ENCODE measurements at regions not wholly inside any gene's neighbourhood (a gene's known extent, or its start where the extent isn't known, plus 50 kb on each side); places are given as distances from the start of the nearest gene placed in this dataset.

DNA sequence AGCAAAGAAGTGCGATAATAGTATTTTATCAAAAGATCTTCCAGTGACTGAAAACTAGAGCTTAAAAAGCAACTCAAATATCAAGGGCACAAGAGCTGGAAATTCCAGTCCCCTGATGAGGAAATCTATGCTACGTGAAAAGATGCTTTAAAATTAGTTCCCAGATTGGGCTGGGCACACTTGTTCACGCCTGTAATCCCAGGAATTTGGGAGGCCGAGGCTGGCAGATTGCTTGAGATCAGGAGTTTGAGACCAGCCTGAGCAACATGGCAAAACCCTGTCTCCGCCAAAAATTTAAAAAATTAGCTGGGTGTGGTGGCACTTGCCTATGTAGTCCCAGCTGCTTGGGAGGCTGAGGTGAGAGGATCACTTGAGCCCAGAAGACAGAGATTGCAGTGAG lies 138.8 kb downstream of the SEMA6D start:
- H3K9ac ChIP-seq (ENCODE audit: insufficient read depth, low read length, poor library complexity, severe bottlenecking): no peak overlapping the region
- H3K27me3 ChIP-seq (ENCODE audit: control insufficient read depth in 2 of 2, insufficient read depth in 2 of 2, low read length in 2 of 2): no peaks in the 10 kb centered on the region
- no peak overlapping the region for H2AFZ ChIP-seq (ENCODE audit: insufficient read depth, low read depth, low read length, poor library complexity, severe bottlenecking)
- WGBS (ENCODE audit: insufficient coverage): 96% methylated on average over 4 of the region's 5 CpGs
- H3K9me3 ChIP-seq (replicated peaks in 1 of 2; ENCODE audit: control insufficient read depth in 1 of 2, insufficient read depth in 1 of 2, low read length in 2 of 2): no peaks in the 10 kb centered on the region
- H3K27me3 Mint-ChIP-seq (ENCODE audit: low read depth in 3 of 3): peaks cover 3 to 4% (median 4%) of the 10 kb centered on the region in 3 donors
- H4K20me1 ChIP-seq (ENCODE audit: insufficient read depth, low read length): no peaks in the 10 kb centered on the region
- intact Hi-C loops (cut with micrococcal nuclease): no loop called here
- no peaks in the 10 kb centered on the region for H3K79me2 ChIP-seq (ENCODE audit: insufficient read depth, low read length)
- H3K27ac ChIP-seq (ENCODE audit: low read depth in 1 of 2, low read length in 2 of 2): no peak overlapping the region
- H3K9me3 Mint-ChIP-seq: peaks cover 0 to 8% (median 2%) of the 10 kb centered on the region in 7 donors
- H3K4me3 Mint-ChIP-seq: no peak overlapping the region
- no peak overlapping the region for H3K4me3 ChIP-seq (replicated peaks in 1 of 3; ENCODE audit: low read depth in 2 of 3, low read length in 3 of 3)
- H3K4me1 ChIP-seq (ENCODE audit: control insufficient read depth in 1 of 2, insufficient read depth in 2 of 2, low read length in 2 of 2): no peaks in the 10 kb centered on the region
- no peak overlapping the region for H3K27ac Mint-ChIP-seq
- H3K36me3 Mint-ChIP-seq: no peaks in the 10 kb centered on the region
- no peaks in the 10 kb centered on the region for H3K4me1 Mint-ChIP-seq
- no peak for TF ChIP-seq CTCF (IDR thresholded peaks at IDR 0.05)
- no peaks in the 10 kb centered on the region for H3K36me3 ChIP-seq (replicated peaks in 1 of 2; ENCODE audit: control insufficient read depth in 1 of 2, insufficient read depth in 2 of 2, low read length in 2 of 2)
- H3K4me2 ChIP-seq (replicated peaks; ENCODE audit: extremely low read depth, low read length, poor library complexity, severe bottlenecking): no peak overlapping the region
- DNase-seq: no peak

DNA sequence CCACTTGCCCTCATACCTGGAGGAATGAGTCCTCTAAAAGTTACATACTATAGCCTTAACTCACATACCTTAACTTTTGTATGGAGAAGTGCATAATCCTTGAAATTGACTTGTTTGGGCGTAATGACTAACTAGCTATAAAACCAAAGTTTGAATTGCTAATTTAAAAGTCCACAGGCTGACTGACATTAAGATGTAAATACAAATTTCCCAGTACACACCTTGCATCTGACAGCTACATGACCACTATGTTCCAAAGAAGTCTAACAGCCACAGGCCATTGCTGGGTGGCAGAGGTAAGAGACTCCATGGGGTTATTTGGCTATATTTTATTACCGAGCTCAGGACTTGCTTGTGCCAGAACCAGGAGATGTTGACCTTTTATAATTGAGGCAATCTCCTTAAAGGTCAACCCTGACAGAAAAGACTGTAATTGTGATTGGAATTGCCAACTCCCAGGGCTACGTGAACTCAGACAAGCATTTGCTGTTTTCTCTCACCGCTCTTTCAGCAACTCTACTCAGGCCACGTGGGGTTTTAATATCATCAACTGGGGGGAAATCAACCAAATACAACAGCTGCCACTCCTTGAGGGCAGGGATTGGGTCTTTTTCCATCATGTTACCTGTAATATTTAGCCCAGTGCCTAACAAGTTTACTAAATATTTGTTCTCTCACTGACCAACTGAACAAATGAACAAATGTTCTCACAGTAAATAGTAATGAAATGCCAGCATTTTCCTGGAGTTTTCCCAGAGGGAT lies 139.9 kb downstream of the SEMA6D start:
- DNase-seq: no peak
- H3K4me3 ChIP-seq (replicated peaks in 1 of 3; ENCODE audit: low read depth in 2 of 3, low read length in 3 of 3): no peak overlapping the region
- no peak overlapping the region for H3K9ac ChIP-seq (ENCODE audit: insufficient read depth, low read length, poor library complexity, severe bottlenecking)
- H3K4me2 ChIP-seq (replicated peaks; ENCODE audit: extremely low read depth, low read length, poor library complexity, severe bottlenecking): no peak overlapping the region
- no peak for TF ChIP-seq CTCF (IDR thresholded peaks at IDR 0.05)
- no peaks in the 10 kb centered on the region for H3K27me3 ChIP-seq (ENCODE audit: control insufficient read depth in 2 of 2, insufficient read depth in 2 of 2, low read length in 2 of 2)
- Mint-ChIP-seq H3K9me3 (peaks cover 0 to 8% (median 2%) of the 10 kb centered on the region in 7 donors), H3K4me1 (no peaks in the 10 kb centered on the region), H3K27me3 (ENCODE audit: low read depth in 3 of 3) (peaks cover 4% of the 10 kb centered on the region in 3 donors), H3K27ac (no peak overlapping the region), H3K4me3 (no peak overlapping the region), H3K36me3 (no peaks in the 10 kb centered on the region)
- H3K4me1 ChIP-seq (ENCODE audit: control insufficient read depth in 1 of 2, insufficient read depth in 2 of 2, low read length in 2 of 2): no peaks in the 10 kb centered on the region
- H3K79me2 ChIP-seq (ENCODE audit: insufficient read depth, low read length): no peaks in the 10 kb centered on the region
- H4K20me1 ChIP-seq (ENCODE audit: insufficient read depth, low read length): no peaks in the 10 kb centered on the region
- WGBS (ENCODE audit: insufficient coverage): no CpG with 5 or more reads among the region's 5 CpGs
- intact Hi-C loops (cut with micrococcal nuclease): no loop called here
- H3K9me3 ChIP-seq (replicated peaks in 1 of 2; ENCODE audit: control insufficient read depth in 1 of 2, insufficient read depth in 1 of 2, low read length in 2 of 2): no peaks in the 10 kb centered on the region
- H3K36me3 ChIP-seq (replicated peaks in 1 of 2; ENCODE audit: control insufficient read depth in 1 of 2, insufficient read depth in 2 of 2, low read length in 2 of 2): no peaks in the 10 kb centered on the region
- no peak overlapping the region for H3K27ac ChIP-seq (ENCODE audit: low read depth in 1 of 2, low read length in 2 of 2)
- H2AFZ ChIP-seq (ENCODE audit: insufficient read depth, low read depth, low read length, poor library complexity, severe bottlenecking): no peak overlapping the region

All from CD14-positive monocyte (primary cell).